ENCODE measurements at regions not wholly inside any gene's neighbourhood (a gene's known extent, or its start where the extent isn't known, plus 50 kb on each side); places are given as distances from the start of the nearest gene placed in this dataset.

- DNase-seq (ENCODE audit: extremely low spot score in 2 of 2): no peak
- intact Hi-C loops (cut with DNase I): no loop called here
- Histone ChIP-seq H3K4me1 (peaks cover 24% of the 10 kb centered on the region), H3K9me3 (no peaks in the 10 kb centered on the region), H3K27me3 (no peaks in the 10 kb centered on the region), H3K4me3 (no peak overlapping the region), H3K27ac (no peak overlapping the region), H3K36me3 (no peaks in the 10 kb centered on the region)
- TF ChIP-seq CTCF (IDR thresholded peaks at IDR 0.05) (no peak), POLR2A (IDR thresholded peaks at IDR 0.05) (no peak), POLR2AphosphoS5 (IDR thresholded peaks at IDR 0.05; ENCODE audit: insufficient read depth in 1 of 2, low read depth in 1 of 2) (no peak)
These were observed 214.9 kb upstream of the BTG1 start for GRCh38 chr12:92360543-92360942.

GRCh38 chr12:92359581-92360209 lies 214.0 kb upstream of the BTG1 start:
- no peaks in the 10 kb centered on the region for H3K27me3 ChIP-seq
- no peaks in the 10 kb centered on the region for H3K9me3 ChIP-seq
- intact Hi-C loops (cut with DNase I): no loop called here
- peaks cover 23% of the 10 kb centered on the region for H3K4me1 ChIP-seq
- TF ChIP-seq POLR2AphosphoS5 (IDR thresholded peaks at IDR 0.05; ENCODE audit: insufficient read depth in 1 of 2, low read depth in 1 of 2): no peak
- no peak for TF ChIP-seq POLR2A (IDR thresholded peaks at IDR 0.05)
- TF ChIP-seq CTCF (IDR thresholded peaks at IDR 0.05): no peak
- H3K27ac ChIP-seq: no peak overlapping the region
- no peaks in the 10 kb centered on the region for H3K36me3 ChIP-seq
- no peak for DNase-seq (ENCODE audit: extremely low spot score in 2 of 2)
- no peak overlapping the region for H3K4me3 ChIP-seq

GRCh38 chr12:92357584-92358261 lies 212.1 kb upstream of the BTG1 start:
- Histone ChIP-seq H3K27me3 (no peaks in the 10 kb centered on the region), H3K36me3 (no peaks in the 10 kb centered on the region), H3K4me3 (no peak overlapping the region), H3K27ac (no peak overlapping the region), H3K9me3 (no peaks in the 10 kb centered on the region), H3K4me1 (peaks cover 6% of the 10 kb centered on the region)
- no peak for DNase-seq (ENCODE audit: extremely low spot score in 2 of 2)
- TF ChIP-seq CTCF (IDR thresholded peaks at IDR 0.05): no peak
- TF ChIP-seq POLR2AphosphoS5 (IDR thresholded peaks at IDR 0.05; ENCODE audit: insufficient read depth in 1 of 2, low read depth in 1 of 2): no peak
- no peak for TF ChIP-seq POLR2A (IDR thresholded peaks at IDR 0.05)
- intact Hi-C loops (cut with DNase I): no loop called here

- Histone ChIP-seq H3K9me3 (no peaks in the 10 kb centered on the region), H3K27me3 (no peaks in the 10 kb centered on the region), H3K4me1 (peaks cover 5% of the 10 kb centered on the region), H3K27ac (no peak overlapping the region), H3K4me3 (no peak overlapping the region), H3K36me3 (no peaks in the 10 kb centered on the region)
- intact Hi-C loops (cut with DNase I): no loop called here
- TF ChIP-seq CTCF (IDR thresholded peaks at IDR 0.05): no peak
- DNase-seq (ENCODE audit: extremely low spot score in 2 of 2): no peak
These were observed 210.8 kb upstream of the BTG1 start for GRCh38 chr12:92356425-92356824.

- Histone ChIP-seq H3K27me3 (no peaks in the 10 kb centered on the region), H3K4me3 (no peak overlapping the region), H3K27ac (no peak overlapping the region), H3K36me3 (no peaks in the 10 kb centered on the region), H3K4me1 (no peaks in the 10 kb centered on the region), H3K9me3 (no peaks in the 10 kb centered on the region)
- TF ChIP-seq POLR2A (IDR thresholded peaks at IDR 0.05) (no peak), CTCF (IDR thresholded peaks at IDR 0.05) (no peak), POLR2AphosphoS5 (IDR thresholded peaks at IDR 0.05; ENCODE audit: insufficient read depth in 1 of 2, low read depth in 1 of 2) (no peak)
- DNase-seq (ENCODE audit: extremely low spot score in 2 of 2): no peak
- intact Hi-C loops (cut with DNase I): no loop called here
These were observed 204.0 kb upstream of the BTG1 start for GRCh38 chr12:92349635-92350034.
